Choroid plexus epithelial cell (primary cell): ENCODE measurements at regions not wholly inside any gene's neighbourhood (a gene's known extent, or its start where the extent isn't known, plus 50 kb on each side); places are given as distances from the start of the nearest gene placed in this dataset.

Experiments
- DNase-seq: peaks from one replicate; pipeline ENCODE4 v3.0.0-alpha.2; 2010; ENCODE audit warnings: low read depth
- H3K4me3 ChIP-seq: 2 replicates; pipeline ENCODE4 v1.5.1; 2011; ENCODE audit warnings: low read depth, mild to moderate bottlenecking, control low read depth, low read length, moderate library complexity
- CTCF ChIP-seq: conservative IDR thresholded peaks from 2 replicates; pipeline ENCODE4 v1.5.1; 2011; ENCODE audit warnings: low read depth, mild to moderate bottlenecking, control low read depth, inconsistent platforms, low read length, moderate library complexity

GRCh38 chr10:78543031-78543748, 509.5 kb downstream of the RPS24 start:
- TF ChIP-seq CTCF = no peak
- no peak for DNase-seq
- H3K4me3 ChIP-seq = no peak overlapping the region

GRCh38 chr10:78543749-78544362, 510.2 kb downstream of the RPS24 start:
- H3K4me3 ChIP-seq = no peak overlapping the region
- DNase-seq = peak; percentile 92
- TF ChIP-seq CTCF = no peak

- no peak overlapping the region for H3K4me3 ChIP-seq
- DNase-seq = no peak
- no peak for TF ChIP-seq CTCF
Observed at GRCh38 chr10:78544423-78545090, 510.9 kb downstream of the RPS24 start.

- no peak for TF ChIP-seq CTCF
- H3K4me3 ChIP-seq = no peak overlapping the region
- no peak for DNase-seq
Observed at GRCh38 chr10:78545756-78546155, 512.1 kb downstream of the RPS24 start.

- no peak overlapping the region for H3K4me3 ChIP-seq
- no peak for TF ChIP-seq CTCF
- DNase-seq = no peak
Observed at GRCh38 chr10:78547397-78547796, 513.7 kb downstream of the RPS24 start.

GRCh38 chr10:78547905-78548304, 514.2 kb downstream of the RPS24 start:
- no peak for DNase-seq
- TF ChIP-seq CTCF = no peak
- no peak overlapping the region for H3K4me3 ChIP-seq
